ENCODE measurements at regions not wholly inside any gene's neighbourhood (a gene's known extent, or its start where the extent isn't known, plus 50 kb on each side); places are given as distances from the start of the nearest gene placed in this dataset.
"Not testable (repeated sequence)": the region's sequence is repeated elsewhere in the genome, so short reads cannot be mapped to it uniquely, and the experiment has no call there.

DNA sequence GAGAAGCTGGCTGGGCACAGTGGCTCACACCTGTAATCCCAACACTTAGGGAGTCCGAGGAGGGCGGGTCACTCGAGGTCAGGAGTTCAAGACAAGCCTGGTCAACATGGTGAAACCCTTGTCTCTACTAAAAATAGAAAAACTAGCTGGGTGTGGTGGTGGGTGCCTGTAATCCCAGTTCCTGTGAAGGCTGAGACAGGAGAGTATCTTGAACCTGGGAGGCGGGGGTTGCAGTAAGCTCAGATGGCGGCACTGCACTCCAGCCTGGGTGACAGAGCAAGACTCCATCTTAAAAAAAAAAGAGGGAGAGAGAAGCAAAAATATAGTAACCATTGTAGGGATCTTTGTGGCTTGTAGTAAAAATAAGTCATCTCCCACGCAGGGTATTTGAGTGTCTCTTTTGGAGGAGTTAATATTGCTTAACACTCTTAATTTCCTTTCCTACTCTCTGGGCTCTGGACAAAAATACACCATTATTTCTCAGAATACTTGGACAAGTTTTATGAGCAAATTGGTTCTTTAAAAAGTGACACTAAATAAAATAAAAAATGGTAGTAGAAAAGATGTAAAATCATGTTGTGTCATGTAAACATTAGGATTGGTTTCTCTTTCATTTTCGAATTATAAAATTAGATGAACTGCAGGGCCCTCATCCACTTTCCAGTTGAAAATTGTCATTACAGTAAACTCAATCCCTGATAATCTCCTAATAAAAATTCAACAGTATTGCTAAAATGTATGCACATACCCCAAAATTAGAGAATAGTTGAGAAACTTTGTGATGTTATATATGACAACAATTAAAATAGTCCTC lies 61.1 kb upstream of the C12orf71 start:
- Mint-ChIP-seq H3K4me1 (ENCODE audit: low read depth) (no peaks in the 10 kb centered on the region), H3K27me3 (no peaks in the 10 kb centered on the region), H3K9me3 (no peaks in the 10 kb centered on the region), H3K4me3 (peak overlapping the region; percentile 50), H3K27ac (no peak overlapping the region), H3K36me3 (ENCODE audit: low read depth) (no peaks in the 10 kb centered on the region)
- ATAC-seq (ENCODE audit: poor library complexity) (no peak), DNase-seq (peak in 1 of 14 experiments; percentile 21)
- POLR2A ChIA-PET, result no interaction called here
- intact Hi-C loops (cut with DNase I, micrococcal nuclease), result loop anchor here (2.0 to 5.0 kb wide), 4 partner anchors 121 to 286 kb away; partner anchors contain the start of genes MED21 (in 1 of the 2) and TM7SF3 (in 1 of the 2)
- Histone ChIP-seq H3K27me3 (ENCODE audit: control insufficient read depth in 1 of 2, insufficient read depth in 2 of 2, low read length in 2 of 2) (no peaks in the 10 kb centered on the region), H3K4me1 (ENCODE audit: insufficient read depth, low read length) (peaks cover 4% of the 10 kb centered on the region), H3K36me3 (ENCODE audit: insufficient read depth, low read length) (no peaks in the 10 kb centered on the region), H3K9me3 (ENCODE audit: control insufficient read depth in 1 of 2, insufficient read depth in 1 of 2, low read length in 2 of 2) (no peaks in the 10 kb centered on the region), H3K27ac (ENCODE audit: low read depth in 1 of 2, low read length in 2 of 2) (no peak overlapping the region), H3K4me3 (ENCODE audit: low read length) (no peak overlapping the region)
- TF ChIP-seq, protein P1, sequence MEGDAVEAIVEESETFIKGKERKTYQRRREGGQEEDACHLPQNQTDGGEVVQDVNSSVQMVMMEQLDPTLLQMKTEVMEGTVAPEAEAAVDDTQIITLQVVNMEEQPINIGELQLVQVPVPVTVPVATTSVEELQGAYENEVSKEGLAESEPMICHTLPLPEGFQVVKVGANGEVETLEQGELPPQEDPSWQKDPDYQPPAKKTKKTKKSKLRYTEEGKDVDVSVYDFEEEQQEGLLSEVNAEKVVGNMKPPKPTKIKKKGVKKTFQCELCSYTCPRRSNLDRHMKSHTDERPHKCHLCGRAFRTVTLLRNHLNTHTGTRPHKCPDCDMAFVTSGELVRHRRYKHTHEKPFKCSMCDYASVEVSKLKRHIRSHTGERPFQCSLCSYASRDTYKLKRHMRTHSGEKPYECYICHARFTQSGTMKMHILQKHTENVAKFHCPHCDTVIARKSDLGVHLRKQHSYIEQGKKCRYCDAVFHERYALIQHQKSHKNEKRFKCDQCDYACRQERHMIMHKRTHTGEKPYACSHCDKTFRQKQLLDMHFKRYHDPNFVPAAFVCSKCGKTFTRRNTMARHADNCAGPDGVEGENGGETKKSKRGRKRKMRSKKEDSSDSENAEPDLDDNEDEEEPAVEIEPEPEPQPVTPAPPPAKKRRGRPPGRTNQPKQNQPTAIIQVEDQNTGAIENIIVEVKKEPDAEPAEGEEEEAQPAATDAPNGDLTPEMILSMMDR (IDR thresholded peaks at IDR 0.05), result no peak
- CTCF ChIA-PET, result interaction anchor here (1.7 kb wide), 1 partner anchor 14 kb away, joined by 3 read pairs; no protein-coding TSS in a partner anchor

DNA sequence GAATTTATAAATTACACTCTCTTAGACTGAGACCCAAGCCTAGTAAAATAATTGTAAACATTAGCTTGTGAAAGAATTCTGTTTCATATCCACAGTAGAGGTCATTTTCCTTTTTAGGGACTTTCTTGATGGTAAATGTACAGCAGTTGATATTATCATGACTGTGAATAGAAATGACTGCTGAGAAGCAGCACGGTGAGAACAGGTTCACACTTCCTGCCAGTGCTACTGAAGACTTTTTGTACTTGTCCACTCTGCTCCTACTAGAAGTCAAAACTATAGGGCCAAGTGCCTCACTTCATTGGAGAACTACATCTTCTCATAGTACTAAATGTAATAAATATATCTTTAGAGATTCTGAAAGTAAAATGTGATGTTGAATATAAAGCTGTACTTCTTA lies 63.3 kb upstream of the C12orf71 start:
- not testable (repeated sequence) for H3K27me3 Mint-ChIP-seq; ATAC-seq (ENCODE audit: poor library complexity)

DNA sequence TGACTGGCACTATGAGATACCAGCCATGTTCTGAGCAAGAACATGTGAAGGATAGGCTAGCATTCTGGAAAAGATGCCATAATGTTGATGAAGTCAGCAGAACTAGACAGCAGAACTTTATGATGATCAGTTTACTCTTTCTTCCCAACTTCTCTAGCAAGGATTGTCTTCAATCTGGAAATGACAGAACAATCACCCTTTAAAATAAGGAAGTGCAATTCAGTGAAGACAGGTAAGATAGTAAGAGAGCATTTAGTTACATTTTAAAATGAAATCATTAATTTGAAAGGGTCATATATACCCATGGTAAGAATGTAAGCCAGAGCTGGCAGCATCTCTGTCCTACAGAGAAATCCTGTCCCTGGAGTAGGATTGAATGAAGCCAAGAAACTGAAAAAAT lies 66.0 kb upstream of the C12orf71 start:
- DNase-seq, result no peak
- Mint-ChIP-seq H3K4me3 (no peak overlapping the region), H3K36me3 (ENCODE audit: low read depth) (no peaks in the 10 kb centered on the region), H3K27ac (no peak overlapping the region), H3K4me1 (ENCODE audit: low read depth) (no peaks in the 10 kb centered on the region), H3K9me3 (no peaks in the 10 kb centered on the region), H3K27me3 (no peaks in the 10 kb centered on the region)
- Histone ChIP-seq H3K9me3 (ENCODE audit: control insufficient read depth in 1 of 2, insufficient read depth in 1 of 2, low read length in 2 of 2) (no peaks in the 10 kb centered on the region), H3K27ac (ENCODE audit: low read depth in 1 of 2, low read length in 2 of 2) (no peak overlapping the region), H3K4me1 (ENCODE audit: insufficient read depth, low read length) (peaks cover under 1% of the 10 kb centered on the region), H3K4me3 (ENCODE audit: low read length) (no peak overlapping the region), H3K27me3 (ENCODE audit: control insufficient read depth in 1 of 2, insufficient read depth in 2 of 2, low read length in 2 of 2) (no peaks in the 10 kb centered on the region), H3K36me3 (ENCODE audit: insufficient read depth, low read length) (no peaks in the 10 kb centered on the region)
- TF ChIP-seq, protein P1 (IDR thresholded peaks at IDR 0.05), result no peak
- ATAC-seq (ENCODE audit: poor library complexity), result no peak
- POLR2A ChIA-PET, result no interaction called here
- CTCF ChIA-PET, result no interaction called here
- intact Hi-C loops (cut with DNase I, micrococcal nuclease), result no loop called here

More for the DNA sequence above, 63.3 kb upstream of the C12orf71 start:
- H3K27ac Mint-ChIP-seq; H3K36me3 Mint-ChIP-seq (ENCODE audit: low read depth); intact Hi-C loops (cut with DNase I, micrococcal nuclease); DNase-seq; H3K36me3 ChIP-seq (ENCODE audit: insufficient read depth, low read length); POLR2A ChIA-PET; H3K4me1 Mint-ChIP-seq (ENCODE audit: low read depth); H3K4me1 ChIP-seq (ENCODE audit: insufficient read depth, low read length); CTCF ChIA-PET; H3K27ac ChIP-seq (ENCODE audit: low read depth in 1 of 2, low read length in 2 of 2); H3K4me3 Mint-ChIP-seq; H3K4me3 ChIP-seq (ENCODE audit: low read length); H3K27me3 ChIP-seq (ENCODE audit: control insufficient read depth in 1 of 2, insufficient read depth in 2 of 2, low read length in 2 of 2); H3K9me3 Mint-ChIP-seq; H3K9me3 ChIP-seq (ENCODE audit: control insufficient read depth in 1 of 2, insufficient read depth in 1 of 2, low read length in 2 of 2): not testable (repeated sequence)

DNA sequence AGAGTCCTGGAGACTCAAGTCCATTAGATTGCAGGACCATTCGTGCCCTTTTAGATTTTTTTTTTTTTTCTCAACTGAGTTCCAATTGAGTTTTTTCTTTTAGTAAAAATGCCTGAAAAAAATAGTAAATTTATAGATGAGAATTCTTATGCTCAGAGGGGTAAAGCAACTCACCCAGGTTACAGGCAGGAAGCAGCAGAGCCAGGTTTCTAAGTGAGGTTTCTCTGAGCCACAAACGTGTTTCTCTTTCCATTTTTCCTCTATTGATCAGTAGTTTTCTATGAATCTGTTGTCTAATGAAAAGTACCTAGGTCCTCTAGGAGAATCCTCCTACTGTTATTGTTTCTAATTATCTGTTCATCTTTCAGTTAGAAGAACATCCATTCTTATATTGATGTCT lies 66.4 kb upstream of the C12orf71 start:
- H3K4me1 Mint-ChIP-seq (ENCODE audit: low read depth), result no peaks in the 10 kb centered on the region

More for the DNA sequence above, 66.4 kb upstream of the C12orf71 start:
- DNase-seq (no peak), ATAC-seq (ENCODE audit: poor library complexity) (no peak)
- ChIA-PET CTCF (no interaction called here), POLR2A (no interaction called here)
- TF ChIP-seq, protein P1 (IDR thresholded peaks at IDR 0.05), result no peak
- no peaks in the 10 kb centered on the region for H3K9me3 ChIP-seq (ENCODE audit: control insufficient read depth in 1 of 2, insufficient read depth in 1 of 2, low read length in 2 of 2)
- no peaks in the 10 kb centered on the region for H3K4me1 ChIP-seq (ENCODE audit: insufficient read depth, low read length)
- intact Hi-C loops (cut with DNase I, micrococcal nuclease), result no loop called here
- no peak overlapping the region for H3K27ac Mint-ChIP-seq
- H3K27ac ChIP-seq (ENCODE audit: low read depth in 1 of 2, low read length in 2 of 2), result no peak overlapping the region
- H3K4me3 Mint-ChIP-seq, result no peak overlapping the region
- no peaks in the 10 kb centered on the region for H3K27me3 ChIP-seq (ENCODE audit: control insufficient read depth in 1 of 2, insufficient read depth in 2 of 2, low read length in 2 of 2)
- no peaks in the 10 kb centered on the region for H3K27me3 Mint-ChIP-seq
- no peaks in the 10 kb centered on the region for H3K36me3 Mint-ChIP-seq (ENCODE audit: low read depth)
- no peaks in the 10 kb centered on the region for H3K9me3 Mint-ChIP-seq
- H3K36me3 ChIP-seq (ENCODE audit: insufficient read depth, low read length), result no peaks in the 10 kb centered on the region
- no peak overlapping the region for H3K4me3 ChIP-seq (ENCODE audit: low read length)
